T47D (cell line): ENCODE measurements at regions not wholly inside any gene's neighbourhood (a gene's known extent, or its start where the extent isn't known, plus 50 kb on each side); places are given as distances from the start of the nearest gene placed in this dataset.

Experiments used
- DNase-seq, 2 experiments: peaks; one replicate each; pipeline versions ENCODE4 v3.0.0 to v3.0.0-alpha.2; 2011 to 2012; ENCODE audit warnings: low read depth in 1 of 2, low spot score in 1 of 2
- JUND ChIP-seq: IDR thresholded peaks from 2 replicates; pipeline ENCODE4 v1.6.1; 2012; ENCODE audit warnings: low read depth
- in situ Hi-C: cut with HindIII; loops from 2 replicates; pipeline ENCODE4 v1.10.0; 2016; ENCODE audit warnings: low sequenced_read_pairs, low pct_unique_long_range_greater_than_20kb

DNA sequence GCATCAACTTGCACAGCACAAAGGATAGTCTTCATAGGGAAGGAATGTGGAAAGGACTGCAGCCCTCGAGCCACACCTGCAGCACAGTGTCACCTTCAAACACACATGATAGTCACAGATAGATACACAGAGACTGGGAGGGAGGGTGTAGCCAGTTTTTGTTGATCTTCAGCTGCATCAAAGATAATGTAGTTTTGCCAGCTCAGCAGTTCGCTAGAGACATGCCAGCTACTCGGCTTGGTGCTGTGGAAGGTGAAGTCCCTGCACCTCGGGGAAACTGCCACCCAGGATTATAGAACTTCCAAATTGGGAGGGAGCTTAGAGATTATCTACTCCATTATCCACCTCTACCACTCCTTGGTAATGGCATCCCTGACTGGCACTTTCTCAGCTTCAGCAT is 92.9 kb upstream of the PAK3 start:
- no peak for DNase-seq
- in situ Hi-C loops: no loop called here
- TF ChIP-seq JUND: no peak

- peak; percentile 1 to 24 for DNase-seq
- in situ Hi-C loops: no loop called here
- TF ChIP-seq JUND: no peak
These were observed 103.4 kb upstream of the PAK3 start for GRCh38 chrX:110992611-110993010.

GRCh38 chrX:110989869-110990268 is 106.1 kb upstream of the PAK3 start:
- no peak for DNase-seq
- in situ Hi-C loops: no loop called here
- TF ChIP-seq JUND: no peak

DNA sequence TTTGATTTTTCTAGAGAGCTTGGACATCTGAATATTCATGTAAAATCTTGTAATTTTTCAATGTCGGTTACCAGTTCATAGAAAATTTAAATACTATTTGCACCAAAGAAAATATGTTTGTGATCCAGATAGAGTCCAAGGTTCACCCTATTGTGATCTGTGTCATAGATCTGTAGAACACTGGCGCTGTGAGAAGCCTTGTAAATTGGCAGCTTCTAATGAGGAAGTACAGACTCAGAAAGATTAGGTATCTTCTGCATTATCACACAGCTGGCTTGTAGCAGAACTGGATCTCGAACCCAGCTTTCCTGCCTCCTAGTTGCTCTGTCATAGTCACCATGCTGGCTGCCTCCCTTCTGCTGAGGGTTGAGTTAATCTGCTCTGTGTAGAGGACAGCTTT is 106.5 kb upstream of the PAK3 start:
- TF ChIP-seq JUND: no peak
- no peak for DNase-seq
- in situ Hi-C loops: no loop called here

DNA sequence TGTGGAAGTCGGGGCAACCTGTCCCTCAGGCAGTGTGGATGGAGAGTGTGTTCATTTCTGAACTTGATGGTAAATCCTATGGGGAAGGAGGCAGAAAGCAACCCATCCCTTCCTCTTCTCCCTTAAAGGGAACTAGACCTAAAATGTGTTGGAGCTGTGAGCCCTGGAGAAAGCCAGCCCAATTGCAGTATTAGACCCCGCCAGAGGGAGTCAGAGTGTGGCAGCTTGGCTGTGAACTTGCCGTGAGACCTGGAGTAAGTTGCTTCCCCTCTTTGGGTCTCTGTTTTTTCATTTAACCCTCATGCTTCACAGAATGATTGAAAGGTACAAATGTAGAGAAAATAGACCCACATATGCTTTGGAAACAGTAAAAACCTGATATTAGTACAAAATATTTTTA is 108.7 kb upstream of the PAK3 start:
- in situ Hi-C loops: no loop called here
- no peak for TF ChIP-seq JUND
- no peak for DNase-seq

- in situ Hi-C loops: no loop called here
- no peak for TF ChIP-seq JUND
- DNase-seq: no peak
These were observed 110.5 kb upstream of the PAK3 start for GRCh38 chrX:110985470-110985869.

DNA sequence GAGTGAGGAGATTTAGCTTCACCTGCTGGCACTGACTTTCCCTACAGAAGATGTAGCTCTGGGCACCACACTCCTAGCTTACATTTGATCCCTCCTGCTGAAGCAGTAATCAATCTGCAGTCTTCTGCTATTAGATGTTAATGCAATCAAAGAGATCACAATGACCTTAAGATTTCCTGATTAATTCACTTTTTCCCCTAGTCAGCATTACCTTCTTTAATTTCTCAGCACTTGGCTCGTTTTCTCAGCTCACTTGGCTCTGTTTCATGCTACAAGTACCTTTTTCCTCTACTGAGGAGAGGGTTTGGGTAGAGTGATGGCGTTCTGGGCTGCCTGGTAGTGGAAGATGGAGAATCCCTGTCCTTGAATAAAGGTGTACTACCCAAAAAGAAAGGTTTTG is 113.0 kb upstream of the PAK3 start:
- no peak for TF ChIP-seq JUND
- no peak for DNase-seq
- in situ Hi-C loops: no loop called here

DNA sequence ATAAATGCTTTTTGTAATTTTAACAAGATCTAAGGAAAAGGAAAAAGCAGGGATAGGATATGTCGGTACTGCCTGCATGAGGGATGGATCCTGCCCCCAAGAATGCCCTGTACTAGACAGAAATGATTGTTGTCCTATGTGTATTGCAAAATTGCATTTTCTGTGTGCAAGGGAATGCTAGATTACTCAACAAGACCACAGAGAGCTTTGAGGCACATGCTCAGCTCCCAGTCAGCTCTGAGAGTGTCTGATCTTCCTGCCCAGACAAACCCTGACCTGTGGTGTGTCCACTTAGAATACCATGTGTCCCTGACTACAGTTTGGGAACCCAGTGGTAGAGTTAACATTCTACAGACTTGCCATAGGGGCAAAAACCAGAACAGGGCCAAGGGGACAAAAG is 129.2 kb upstream of the PAK3 start:
- no peak for DNase-seq
- in situ Hi-C loops: no loop called here
- TF ChIP-seq JUND: no peak

DNA sequence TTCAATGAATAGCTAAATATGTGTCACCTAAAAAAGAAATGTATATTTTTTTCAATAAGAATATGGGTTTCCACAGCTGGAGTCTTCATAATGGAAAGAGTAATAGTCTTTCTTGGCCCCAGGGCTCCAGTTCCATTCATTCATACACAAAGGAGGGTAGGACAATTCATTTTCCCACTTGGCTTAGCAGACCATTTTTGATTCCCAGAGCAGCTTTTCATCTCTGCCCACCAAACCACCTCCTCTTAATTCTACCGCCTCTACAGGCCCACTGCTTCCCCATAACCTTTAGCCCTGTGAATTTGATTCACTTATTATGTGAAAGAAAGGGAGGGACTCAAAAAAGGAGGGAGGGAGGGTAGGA is 129.9 kb upstream of the PAK3 start:
- no peak for TF ChIP-seq JUND
- DNase-seq: no peak
- in situ Hi-C loops: no loop called here

- no peak for DNase-seq
- TF ChIP-seq JUND: no peak
- in situ Hi-C loops: no loop called here
These were observed 130.4 kb upstream of the PAK3 start for GRCh38 chrX:110965409-110966090.

GRCh38 chrX:110964786-110965185 is 131.2 kb upstream of the PAK3 start:
- no peak for DNase-seq
- in situ Hi-C loops: no loop called here

GRCh38 chrX:110962451-110962850 is 133.5 kb upstream of the PAK3 start:
- DNase-seq: no peak
- in situ Hi-C loops: no loop called here
- no peak for TF ChIP-seq JUND

More at GRCh38 chrX:110964786-110965185, 131.2 kb upstream of the PAK3 start:
- no peak for TF ChIP-seq JUND

DNA sequence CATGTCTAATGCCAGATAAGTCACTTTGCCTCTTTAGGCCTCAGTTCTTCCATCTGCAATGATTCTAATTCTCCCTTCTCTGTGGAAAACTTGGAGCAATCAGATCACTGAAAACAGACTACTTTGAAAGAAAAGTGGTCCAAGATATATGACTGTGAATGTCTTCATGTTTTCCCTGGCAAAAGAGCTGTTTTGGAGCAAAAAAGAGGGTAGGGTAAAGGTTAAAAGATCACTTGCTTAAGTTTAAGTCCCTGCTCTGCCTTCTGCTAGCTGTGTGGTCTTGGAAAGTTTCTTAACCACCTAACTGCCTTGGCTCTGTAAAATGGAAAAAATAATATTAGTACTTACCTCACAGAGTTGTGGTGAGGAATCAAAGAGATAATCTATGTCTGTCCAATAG is 140.3 kb upstream of the PAK3 start:
- in situ Hi-C loops: no loop called here
- DNase-seq: no peak
- TF ChIP-seq JUND: no peak

- in situ Hi-C loops: no loop called here
- DNase-seq: no peak
- TF ChIP-seq JUND: no peak
These were observed 141.4 kb upstream of the PAK3 start for GRCh38 chrX:110954428-110955100.
